SK-N-SH (cell line): ENCODE measurements at regions not wholly inside any gene's neighbourhood (a gene's known extent, or its start where the extent isn't known, plus 50 kb on each side); places are given as distances from the start of the nearest gene placed in this dataset.

Experiments
- EP300 ChIP-seq, 2 experiments: IDR thresholded peaks; 2 replicates each; pipeline versions ENCODE4 v1.4.0 to v1.6.1; 2012; ENCODE audit warnings: borderline replicate concordance in 1 of 2, low read depth in 1 of 2, low read length in 1 of 2
- FOXM1 ChIP-seq: IDR thresholded peaks from 2 replicates; pipeline ENCODE4 v1.4.0; 2012; ENCODE audit warnings: low read depth, mild to moderate bottlenecking
- MXI1 ChIP-seq: IDR thresholded peaks from 2 replicates; pipeline ENCODE4 v1.6.1; 2012; ENCODE audit warnings: mild to moderate bottlenecking, low read depth, low read length, improper control_type of control experiment
- POLR2AphosphoS5 ChIP-seq: IDR thresholded peaks from 2 replicates; pipeline ENCODE4 v1.6.1; 2012; ENCODE audit warnings: low read depth, low read length
- RAD21 ChIP-seq: IDR thresholded peaks from 2 replicates; pipeline ENCODE4 v1.6.1; 2012; ENCODE audit warnings: mild to moderate bottlenecking, low read length
- RCOR1 ChIP-seq: fragments of 150-350 bp; IDR thresholded peaks from 2 replicates; pipeline ENCODE4 v1.6.1; 2017; ENCODE audit warnings: antibody characterized with exemption, low read length
- RFX5 ChIP-seq: IDR thresholded peaks from 2 replicates; pipeline ENCODE4 v1.6.1; 2012; ENCODE audit warnings: mild to moderate bottlenecking, improper control_type of control experiment, low read length
- SIN3A ChIP-seq: IDR thresholded peaks from 2 replicates; pipeline ENCODE4 v1.6.1; 2012; ENCODE audit warnings: low read depth, mild to moderate bottlenecking, low read length, moderate library complexity, borderline replicate concordance
- TAF1 ChIP-seq: IDR thresholded peaks from 2 replicates; pipeline ENCODE4 v1.6.1; 2012; ENCODE audit warnings: low read depth, mild to moderate bottlenecking, low read length, moderate library complexity, borderline replicate concordance
- TF ChIP-seq, protein P1 (sequence below): fragments of 200-600 bp; sonication (generic); IDR thresholded peaks from 2 replicates; pipeline ENCODE4 v1.6.1; 2017; ENCODE audit warnings: antibody characterized with exemption, mild to moderate bottlenecking, moderate library complexity
- TF ChIP-seq, protein P2 (sequence below): IDR thresholded peaks from 2 replicates; pipeline ENCODE4 v1.4.0; 2012; ENCODE audit warnings: low read depth, borderline replicate concordance
- TF ChIP-seq, protein P3 (sequence below): IDR thresholded peaks from 2 replicates; pipeline ENCODE4 v1.6.1; 2012; ENCODE audit warnings: mild to moderate bottlenecking, low read depth, low read length, moderate library complexity
- TF ChIP-seq, protein P4 (sequence below): IDR thresholded peaks from 2 replicates; pipeline ENCODE4; 2012
- TF ChIP-seq, protein P5 (sequence below): IDR thresholded peaks from 2 replicates; pipeline ENCODE4 v1.4.0; 2012; ENCODE audit warnings: low read depth, borderline replicate concordance

DNA sequence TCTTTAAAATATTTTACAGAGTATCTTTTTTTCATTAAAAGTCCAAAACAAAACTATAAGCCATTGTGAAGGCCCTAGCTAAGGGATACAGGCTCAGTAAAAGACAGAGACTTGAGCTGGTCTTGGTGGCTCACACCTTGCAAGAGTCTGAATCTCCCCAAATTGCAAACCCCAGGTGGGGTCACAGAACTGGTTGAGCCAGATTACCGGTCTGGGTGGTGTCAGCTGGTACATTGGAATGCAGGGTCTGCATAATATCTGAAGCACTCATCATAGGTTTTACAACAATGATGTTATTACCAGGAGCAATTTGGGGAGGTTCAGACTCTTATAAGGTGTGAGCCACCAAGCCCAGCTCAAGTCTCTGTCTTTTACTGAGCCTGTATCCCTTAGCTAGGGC, 201.2 kb upstream of the ARPP21 start:
- TF ChIP-seq, protein P1, sequence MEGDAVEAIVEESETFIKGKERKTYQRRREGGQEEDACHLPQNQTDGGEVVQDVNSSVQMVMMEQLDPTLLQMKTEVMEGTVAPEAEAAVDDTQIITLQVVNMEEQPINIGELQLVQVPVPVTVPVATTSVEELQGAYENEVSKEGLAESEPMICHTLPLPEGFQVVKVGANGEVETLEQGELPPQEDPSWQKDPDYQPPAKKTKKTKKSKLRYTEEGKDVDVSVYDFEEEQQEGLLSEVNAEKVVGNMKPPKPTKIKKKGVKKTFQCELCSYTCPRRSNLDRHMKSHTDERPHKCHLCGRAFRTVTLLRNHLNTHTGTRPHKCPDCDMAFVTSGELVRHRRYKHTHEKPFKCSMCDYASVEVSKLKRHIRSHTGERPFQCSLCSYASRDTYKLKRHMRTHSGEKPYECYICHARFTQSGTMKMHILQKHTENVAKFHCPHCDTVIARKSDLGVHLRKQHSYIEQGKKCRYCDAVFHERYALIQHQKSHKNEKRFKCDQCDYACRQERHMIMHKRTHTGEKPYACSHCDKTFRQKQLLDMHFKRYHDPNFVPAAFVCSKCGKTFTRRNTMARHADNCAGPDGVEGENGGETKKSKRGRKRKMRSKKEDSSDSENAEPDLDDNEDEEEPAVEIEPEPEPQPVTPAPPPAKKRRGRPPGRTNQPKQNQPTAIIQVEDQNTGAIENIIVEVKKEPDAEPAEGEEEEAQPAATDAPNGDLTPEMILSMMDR = no peak
- TF ChIP-seq, protein P2, sequence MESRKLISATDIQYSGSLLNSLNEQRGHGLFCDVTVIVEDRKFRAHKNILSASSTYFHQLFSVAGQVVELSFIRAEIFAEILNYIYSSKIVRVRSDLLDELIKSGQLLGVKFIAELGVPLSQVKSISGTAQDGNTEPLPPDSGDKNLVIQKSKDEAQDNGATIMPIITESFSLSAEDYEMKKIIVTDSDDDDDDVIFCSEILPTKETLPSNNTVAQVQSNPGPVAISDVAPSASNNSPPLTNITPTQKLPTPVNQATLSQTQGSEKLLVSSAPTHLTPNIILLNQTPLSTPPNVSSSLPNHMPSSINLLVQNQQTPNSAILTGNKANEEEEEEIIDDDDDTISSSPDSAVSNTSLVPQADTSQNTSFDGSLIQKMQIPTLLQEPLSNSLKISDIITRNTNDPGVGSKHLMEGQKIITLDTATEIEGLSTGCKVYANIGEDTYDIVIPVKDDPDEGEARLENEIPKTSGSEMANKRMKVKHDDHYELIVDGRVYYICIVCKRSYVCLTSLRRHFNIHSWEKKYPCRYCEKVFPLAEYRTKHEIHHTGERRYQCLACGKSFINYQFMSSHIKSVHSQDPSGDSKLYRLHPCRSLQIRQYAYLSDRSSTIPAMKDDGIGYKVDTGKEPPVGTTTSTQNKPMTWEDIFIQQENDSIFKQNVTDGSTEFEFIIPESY = no peak
- TF ChIP-seq SIN3A = no peak
- TF ChIP-seq, protein P3, sequence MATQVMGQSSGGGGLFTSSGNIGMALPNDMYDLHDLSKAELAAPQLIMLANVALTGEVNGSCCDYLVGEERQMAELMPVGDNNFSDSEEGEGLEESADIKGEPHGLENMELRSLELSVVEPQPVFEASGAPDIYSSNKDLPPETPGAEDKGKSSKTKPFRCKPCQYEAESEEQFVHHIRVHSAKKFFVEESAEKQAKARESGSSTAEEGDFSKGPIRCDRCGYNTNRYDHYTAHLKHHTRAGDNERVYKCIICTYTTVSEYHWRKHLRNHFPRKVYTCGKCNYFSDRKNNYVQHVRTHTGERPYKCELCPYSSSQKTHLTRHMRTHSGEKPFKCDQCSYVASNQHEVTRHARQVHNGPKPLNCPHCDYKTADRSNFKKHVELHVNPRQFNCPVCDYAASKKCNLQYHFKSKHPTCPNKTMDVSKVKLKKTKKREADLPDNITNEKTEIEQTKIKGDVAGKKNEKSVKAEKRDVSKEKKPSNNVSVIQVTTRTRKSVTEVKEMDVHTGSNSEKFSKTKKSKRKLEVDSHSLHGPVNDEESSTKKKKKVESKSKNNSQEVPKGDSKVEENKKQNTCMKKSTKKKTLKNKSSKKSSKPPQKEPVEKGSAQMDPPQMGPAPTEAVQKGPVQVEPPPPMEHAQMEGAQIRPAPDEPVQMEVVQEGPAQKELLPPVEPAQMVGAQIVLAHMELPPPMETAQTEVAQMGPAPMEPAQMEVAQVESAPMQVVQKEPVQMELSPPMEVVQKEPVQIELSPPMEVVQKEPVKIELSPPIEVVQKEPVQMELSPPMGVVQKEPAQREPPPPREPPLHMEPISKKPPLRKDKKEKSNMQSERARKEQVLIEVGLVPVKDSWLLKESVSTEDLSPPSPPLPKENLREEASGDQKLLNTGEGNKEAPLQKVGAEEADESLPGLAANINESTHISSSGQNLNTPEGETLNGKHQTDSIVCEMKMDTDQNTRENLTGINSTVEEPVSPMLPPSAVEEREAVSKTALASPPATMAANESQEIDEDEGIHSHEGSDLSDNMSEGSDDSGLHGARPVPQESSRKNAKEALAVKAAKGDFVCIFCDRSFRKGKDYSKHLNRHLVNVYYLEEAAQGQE = no peak
- TF ChIP-seq, protein P4, sequence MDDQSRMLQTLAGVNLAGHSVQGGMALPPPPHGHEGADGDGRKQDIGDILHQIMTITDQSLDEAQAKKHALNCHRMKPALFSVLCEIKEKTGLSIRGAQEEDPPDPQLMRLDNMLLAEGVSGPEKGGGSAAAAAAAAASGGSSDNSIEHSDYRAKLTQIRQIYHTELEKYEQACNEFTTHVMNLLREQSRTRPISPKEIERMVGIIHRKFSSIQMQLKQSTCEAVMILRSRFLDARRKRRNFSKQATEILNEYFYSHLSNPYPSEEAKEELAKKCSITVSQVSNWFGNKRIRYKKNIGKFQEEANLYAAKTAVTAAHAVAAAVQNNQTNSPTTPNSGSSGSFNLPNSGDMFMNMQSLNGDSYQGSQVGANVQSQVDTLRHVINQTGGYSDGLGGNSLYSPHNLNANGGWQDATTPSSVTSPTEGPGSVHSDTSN = no peak
- no peak for TF ChIP-seq TAF1
- TF ChIP-seq EP300 (IDR thresholded peaks at IDR 0.05; ENCODE audit: borderline replicate concordance in 1 of 2, low read depth in 1 of 2, low read length in 1 of 2) = no peak
- no peak for TF ChIP-seq MXI1
- TF ChIP-seq, protein P5, sequence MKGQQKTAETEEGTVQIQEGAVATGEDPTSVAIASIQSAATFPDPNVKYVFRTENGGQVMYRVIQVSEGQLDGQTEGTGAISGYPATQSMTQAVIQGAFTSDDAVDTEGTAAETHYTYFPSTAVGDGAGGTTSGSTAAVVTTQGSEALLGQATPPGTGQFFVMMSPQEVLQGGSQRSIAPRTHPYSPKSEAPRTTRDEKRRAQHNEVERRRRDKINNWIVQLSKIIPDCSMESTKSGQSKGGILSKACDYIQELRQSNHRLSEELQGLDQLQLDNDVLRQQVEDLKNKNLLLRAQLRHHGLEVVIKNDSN = no peak
- TF ChIP-seq POLR2AphosphoS5 = no peak
- no peak for TF ChIP-seq RFX5
- no peak for TF ChIP-seq FOXM1
- no peak for TF ChIP-seq RCOR1
- no peak for TF ChIP-seq RAD21
